TTC549 (cell line): ENCODE measurements at regions not wholly inside any gene's neighbourhood (a gene's known extent, or its start where the extent isn't known, plus 50 kb on each side); places are given as distances from the start of the nearest gene placed in this dataset.

Source experiments
- FAIRE-seq: peaks from 2 replicates; lab custom pipeline; 2012; peaks lifted over from hg19 to GRCh38; lab: Jason Lieb, UNC

DNA sequence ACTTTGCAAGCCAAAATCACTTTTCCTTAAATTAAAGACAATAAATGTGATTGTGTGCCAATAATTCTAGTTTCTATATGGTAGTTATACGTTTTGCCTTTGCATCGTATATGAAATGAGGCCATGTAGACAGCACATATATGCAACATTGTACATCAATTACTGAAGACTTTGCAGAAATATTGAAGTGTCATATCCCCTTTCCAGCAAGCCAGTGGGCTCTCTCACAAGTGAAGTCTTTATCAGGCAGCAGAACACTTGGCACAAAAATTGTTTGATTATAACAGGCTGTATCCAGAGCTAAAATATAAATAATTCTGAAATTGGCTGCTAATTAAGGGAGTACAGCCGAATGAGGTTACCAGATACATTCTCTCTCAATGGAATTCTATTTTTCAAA lies 588.6 kb upstream of the SEMA3D start:
- no peak for FAIRE-seq

DNA sequence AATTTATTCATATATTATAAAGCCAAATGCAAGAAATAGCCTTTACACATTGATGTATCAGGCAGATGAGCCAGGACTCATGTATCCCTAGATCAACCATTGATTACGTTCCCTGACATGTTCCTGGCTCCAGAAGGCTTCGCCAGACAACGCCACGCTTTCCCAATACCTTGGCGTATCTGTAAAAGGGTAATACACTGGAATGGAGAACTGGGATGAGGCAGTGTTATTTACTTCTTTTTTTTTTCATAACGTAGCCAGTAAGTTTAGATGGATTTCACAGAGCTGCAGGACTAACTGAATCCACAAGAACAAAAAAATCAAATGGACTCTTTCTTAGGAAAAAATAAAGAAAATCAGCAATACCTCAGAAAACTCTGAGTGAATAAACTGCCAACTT lies 588.1 kb upstream of the SEMA3D start:
- FAIRE-seq: no peak

DNA sequence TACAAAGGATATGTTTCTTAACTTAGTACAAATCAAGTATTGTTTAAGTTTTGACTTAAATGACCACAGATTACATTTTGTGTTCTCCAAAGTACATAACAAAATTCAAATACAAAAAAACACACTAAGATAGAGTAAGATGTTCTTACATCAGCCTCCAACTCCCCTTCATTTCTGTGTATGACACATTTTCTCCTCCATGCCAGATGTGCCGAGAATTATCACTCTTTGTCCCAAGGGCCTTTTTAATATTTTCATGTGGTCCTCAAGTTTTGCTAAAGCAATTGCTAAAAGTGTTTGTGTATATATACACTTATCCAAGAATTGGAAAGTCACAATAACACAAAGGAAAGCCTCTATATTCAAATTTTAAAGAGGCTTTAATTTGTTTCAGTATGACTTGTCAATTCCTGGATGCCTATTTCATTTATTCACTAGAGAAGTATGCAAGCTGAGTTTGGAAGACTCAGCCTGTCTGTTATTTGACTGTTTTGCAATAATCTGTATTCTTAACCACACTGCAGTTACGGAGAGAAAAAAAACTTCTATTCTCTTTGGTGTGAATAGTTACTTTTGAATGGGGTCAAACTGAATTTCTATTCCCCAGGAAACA lies 586.4 kb upstream of the SEMA3D start:
- FAIRE-seq: no peak

DNA sequence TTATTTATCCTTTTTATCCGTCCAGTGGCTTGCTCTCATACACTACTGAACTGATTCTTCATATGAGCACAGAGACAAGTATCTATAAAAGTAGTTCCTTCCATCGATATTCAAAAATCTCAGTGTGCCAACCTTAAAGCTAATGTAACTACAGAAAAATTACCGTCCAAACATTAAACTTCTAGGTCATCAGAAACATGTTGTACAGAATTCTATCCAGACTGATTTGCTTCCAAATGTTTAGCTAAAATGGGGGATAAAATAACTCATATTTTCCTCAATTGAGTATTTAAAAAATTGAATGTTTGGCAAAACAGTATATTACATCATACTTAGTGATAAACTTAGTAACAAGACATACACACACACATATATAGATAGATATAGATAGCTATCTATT lies 584.7 kb upstream of the SEMA3D start:
- FAIRE-seq: no peak

DNA sequence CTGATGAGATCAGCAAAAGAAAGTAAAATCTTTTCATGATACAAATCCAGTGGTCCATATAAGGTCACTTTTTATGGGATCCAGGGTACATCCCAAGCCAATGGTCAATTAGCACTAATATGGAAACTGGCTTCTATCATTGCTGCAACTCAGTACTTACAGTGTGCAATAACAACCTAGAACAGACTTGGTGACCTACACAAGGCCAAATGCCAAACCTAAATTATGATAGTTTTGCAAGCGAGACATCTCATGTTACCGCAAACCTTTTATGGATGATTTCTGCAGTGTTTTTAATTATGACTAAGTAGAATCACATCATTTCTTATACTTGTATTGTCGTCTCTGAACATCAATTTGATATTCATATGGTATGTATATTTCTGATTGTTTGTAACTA lies 583.5 kb upstream of the SEMA3D start:
- FAIRE-seq: no peak

DNA sequence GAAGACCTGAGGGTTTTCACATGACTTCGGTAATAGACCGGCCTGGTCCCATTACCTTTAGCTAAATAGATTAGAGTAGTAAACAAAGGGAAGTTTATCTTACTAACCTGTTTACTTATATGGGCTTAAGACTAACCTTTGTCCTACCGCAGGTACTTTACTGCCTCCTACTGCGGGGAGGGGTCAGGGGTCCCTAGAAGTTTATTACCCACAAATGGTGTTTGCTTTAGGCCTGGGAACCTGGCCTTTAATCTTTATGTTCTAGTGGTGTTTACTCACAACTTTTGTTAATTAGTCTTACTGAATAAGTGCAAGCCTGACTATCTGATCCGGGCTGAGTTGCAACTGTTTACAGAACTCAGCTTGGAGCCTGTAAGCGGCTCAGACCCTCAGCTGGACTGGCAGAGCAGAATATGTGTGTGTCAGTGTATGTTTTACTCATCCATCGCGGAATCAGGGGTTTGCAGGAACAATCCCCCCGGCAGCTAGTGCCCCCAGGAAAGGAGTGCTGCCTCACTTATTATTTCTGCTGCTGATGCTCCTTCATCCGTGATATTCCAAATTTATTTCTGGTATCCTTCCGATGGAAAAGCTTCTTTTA lies 578.9 kb upstream of the SEMA3D start:
- FAIRE-seq: no peak

DNA sequence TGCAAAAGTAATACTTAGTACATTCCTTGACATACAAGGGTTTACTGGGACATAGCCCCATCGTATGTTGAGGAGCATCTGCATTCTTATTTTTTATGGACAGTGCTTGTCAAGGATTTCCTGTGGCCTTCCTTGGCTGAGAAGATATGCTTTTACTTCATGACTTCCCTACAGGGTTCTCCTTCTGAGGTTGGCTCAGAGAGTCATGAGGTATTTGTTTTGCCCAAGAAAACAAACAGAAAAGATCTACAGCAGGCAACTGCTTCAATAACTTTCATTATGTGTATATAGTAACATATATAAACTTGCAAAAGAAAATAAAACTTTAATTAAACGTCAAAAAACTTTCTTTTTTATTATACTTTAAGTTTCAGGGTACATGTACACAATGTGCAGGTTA lies 577.2 kb upstream of the SEMA3D start:
- no peak for FAIRE-seq

DNA sequence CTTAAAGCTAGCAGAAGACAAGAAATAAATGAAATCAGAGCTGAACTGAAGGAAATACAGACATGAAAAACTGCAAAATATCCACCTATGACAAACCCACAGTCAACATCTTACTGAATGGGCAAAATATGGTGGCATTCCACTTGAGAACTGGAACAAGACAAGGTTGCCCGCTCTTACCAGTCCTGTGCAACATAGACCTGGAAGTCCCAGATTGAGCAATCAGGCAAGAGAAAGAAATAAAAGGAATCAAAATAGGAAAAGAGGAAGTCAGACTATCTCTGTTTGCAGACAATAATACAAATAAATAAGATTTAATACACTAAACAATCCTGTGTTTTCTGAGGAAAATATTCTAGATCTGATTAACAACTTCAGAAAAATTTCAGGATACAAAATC lies 570.5 kb upstream of the SEMA3D start:
- no peak for FAIRE-seq

DNA sequence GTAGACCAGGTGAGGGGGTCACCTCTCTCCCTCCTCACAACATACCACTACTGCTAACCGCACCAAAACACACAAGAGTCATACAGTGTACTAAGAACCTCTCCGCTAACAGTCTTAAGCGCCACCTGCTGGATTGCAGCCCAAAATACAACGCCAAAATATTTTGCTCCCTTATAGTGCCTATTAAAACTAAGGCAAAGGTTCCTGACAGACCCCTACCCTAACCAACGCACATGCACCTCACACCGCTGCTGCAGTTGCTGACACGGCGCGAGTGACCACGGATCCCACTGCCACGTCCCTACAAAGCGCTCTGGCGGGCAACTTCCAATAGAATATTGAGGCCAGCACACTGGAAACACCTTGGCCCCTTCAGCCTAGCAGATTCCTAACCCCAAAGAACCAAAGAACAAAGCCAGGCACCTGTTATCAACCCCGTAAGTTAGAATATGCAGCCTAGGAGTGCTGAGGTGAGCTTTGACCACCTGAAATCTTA lies 563.6 kb upstream of the SEMA3D start:
- FAIRE-seq: no peak

DNA sequence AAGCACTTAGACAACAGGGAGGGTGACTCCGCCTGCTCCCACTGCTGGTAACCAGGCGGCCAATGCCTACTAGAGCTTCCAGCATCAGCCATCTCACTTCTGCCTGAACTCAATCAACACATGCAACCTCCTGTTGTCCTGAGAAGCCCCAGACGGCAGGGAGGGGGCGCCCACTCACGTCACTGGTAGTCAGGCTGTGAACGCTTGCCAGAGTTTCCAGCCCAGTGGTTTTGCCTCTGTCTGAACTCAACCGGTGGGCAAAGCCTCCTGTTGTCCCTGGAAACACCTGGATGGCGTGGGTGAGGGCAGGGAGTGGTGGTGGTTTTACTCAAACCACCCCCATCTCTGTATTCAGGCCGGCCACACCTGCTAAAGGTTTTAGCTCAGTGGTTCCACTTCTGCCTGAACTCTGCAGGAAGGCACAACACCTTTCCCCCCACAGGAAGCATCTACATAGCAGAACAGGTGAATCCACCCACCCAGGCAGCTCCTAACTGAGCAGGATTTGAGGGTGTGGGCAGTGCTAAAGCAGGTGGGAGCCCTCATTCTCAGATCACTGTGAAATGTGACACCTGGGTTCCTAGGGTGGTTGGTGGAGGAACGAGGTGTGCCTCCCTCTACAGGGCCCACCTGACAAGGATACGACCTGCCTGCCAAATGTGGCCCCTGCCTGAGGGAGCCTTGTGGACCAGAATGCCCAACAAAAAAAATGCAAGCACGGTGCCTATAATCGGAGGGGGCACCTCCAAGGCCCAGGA lies 563.0 kb upstream of the SEMA3D start:
- FAIRE-seq: no peak

DNA sequence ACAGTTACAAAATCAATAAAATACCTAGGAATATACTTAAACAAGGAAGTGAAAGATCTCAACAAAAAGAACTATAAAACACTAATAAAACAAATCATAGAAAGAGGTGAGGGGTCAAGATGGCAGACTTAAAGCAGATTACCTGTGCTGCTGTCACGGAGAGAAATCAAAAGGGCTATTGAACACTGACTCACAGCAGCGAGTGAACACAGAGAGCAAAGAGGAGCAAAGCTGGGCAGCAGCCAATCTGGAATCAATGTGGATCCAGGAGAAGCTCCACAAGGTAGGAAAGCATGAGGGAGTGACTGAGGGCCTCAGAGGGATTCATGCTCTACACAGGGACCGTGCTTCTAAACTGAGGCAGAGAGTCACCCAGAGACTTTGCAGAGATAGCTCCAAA lies 562.0 kb upstream of the SEMA3D start:
- FAIRE-seq: no peak

DNA sequence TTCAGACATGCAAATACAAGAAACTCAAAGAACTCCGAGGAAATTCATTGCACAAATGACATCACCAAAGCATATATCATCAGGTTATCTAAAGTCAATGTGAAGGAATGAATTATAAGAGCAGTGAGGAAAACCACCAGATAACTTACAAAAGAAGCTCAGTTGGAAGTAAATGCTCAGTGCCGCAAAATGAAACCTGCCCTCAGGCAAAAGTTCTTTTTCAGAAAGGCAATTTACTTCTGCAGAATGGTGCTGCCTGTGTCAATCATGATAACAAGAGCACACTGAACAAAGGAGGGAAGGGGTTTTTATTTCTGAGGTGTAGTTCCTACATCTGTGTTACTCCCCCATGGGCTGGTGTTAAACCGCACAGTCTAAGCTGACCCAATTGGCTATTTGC lies 550.6 kb upstream of the SEMA3D start:
- FAIRE-seq: no peak

DNA sequence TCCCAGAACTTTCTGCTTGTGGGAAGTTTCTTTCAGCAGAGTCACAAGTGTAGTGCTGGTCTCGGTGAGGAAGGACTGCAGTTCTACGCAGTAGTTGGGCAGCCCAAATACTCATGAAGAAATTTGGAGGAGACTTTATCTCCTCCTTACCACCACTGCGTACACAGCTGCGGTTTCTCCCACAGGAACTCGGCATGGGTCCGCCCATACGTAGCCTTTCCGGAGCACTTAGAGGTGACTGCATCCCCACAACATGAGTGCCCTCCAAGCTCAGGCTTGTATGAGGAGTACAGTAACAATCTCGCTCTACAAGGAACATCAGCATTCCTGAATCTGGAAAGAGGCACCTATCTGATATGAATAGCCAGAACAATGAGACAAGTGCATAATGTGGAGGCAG lies 549.2 kb upstream of the SEMA3D start:
- no peak for FAIRE-seq

DNA sequence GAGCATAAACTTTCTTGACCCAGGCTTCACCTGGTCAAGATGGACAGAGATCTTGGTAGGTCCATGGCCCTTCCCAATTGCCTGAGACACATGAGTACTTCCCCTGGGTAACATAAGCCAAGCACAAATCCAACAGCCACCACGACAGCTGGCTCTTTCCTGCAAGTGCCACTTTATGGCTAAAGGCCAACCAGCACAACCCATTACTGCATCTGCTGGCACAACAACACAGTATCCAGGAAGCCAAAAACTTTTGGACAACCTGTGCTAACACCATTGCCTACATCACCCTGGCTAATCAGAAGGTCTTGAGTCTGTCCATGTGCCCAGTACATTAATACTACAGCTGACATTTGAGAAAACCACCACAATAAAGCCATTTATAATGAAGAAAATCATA lies 548.0 kb upstream of the SEMA3D start:
- FAIRE-seq: no peak

DNA sequence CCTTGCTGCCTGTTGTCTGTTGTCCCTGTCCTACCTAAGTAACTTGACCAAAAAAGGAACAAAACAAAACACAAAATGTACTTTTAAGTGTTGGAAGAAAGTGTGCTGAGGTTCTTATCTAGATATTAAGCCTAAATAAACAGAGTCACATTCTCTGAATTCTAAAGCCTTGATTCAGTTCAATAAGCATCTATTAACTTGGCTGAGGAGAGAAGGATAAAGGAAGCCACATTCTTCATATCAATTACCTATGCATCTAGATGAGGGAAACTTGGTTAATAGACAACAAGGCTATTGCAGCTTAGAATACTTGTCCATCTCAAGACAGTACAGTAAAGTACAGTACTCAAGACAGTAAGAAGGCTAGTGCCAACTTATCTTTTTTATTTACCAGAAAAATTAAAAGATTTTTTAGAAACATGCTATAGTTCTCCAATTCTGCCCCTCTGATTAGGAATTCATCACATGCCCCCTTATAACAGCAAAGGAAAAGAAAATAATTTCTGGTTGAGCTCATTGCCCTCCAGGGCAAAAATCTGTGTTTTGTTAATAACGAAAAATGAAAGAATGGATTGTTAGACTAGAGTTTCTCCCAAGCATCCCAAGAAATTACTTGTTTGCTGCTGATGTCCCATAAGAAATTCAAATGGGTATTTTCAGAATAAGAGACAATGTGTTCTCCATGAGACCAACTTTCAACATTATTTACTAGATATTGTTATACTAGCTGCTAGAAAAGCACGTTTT lies 546.5 kb upstream of the SEMA3D start:
- no peak for FAIRE-seq

DNA sequence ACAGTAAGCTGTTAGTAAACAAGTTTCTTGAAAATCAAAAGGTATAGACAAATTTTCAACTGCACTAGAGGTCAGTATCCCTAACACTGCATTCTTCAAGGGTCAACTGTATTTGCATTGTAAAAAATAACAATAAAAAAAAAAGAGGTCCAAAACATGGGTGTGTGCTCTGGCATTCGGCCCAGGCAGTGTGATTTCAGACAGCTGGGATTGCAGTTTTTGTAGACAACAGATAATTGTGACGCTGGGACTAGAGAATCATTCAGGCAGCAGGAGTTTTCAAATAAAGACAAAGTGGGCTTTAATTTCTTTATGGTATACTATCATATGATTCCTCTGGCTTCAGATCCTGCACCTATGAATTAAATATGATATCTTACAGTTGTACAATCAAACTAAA lies 543.2 kb upstream of the SEMA3D start:
- FAIRE-seq: no peak

DNA sequence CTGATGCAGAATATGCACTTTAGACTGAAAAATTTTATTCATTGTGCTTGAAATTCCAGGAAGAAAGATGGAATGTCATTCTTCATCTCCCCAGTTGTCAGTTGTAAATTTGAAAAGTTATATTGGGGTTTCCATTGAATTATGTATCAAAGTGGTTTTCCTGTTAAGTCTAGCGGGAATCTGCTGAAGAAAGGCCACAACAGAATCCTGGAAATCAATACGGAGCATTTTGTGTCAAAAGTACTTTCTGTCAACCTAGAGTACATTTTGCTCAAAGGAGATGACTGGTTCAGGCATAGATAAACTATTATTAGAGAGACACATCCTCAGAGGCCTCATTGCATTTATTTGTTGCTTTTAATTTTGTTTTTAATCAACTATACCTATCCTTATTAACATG lies 538.2 kb upstream of the SEMA3D start:
- FAIRE-seq: no peak

DNA sequence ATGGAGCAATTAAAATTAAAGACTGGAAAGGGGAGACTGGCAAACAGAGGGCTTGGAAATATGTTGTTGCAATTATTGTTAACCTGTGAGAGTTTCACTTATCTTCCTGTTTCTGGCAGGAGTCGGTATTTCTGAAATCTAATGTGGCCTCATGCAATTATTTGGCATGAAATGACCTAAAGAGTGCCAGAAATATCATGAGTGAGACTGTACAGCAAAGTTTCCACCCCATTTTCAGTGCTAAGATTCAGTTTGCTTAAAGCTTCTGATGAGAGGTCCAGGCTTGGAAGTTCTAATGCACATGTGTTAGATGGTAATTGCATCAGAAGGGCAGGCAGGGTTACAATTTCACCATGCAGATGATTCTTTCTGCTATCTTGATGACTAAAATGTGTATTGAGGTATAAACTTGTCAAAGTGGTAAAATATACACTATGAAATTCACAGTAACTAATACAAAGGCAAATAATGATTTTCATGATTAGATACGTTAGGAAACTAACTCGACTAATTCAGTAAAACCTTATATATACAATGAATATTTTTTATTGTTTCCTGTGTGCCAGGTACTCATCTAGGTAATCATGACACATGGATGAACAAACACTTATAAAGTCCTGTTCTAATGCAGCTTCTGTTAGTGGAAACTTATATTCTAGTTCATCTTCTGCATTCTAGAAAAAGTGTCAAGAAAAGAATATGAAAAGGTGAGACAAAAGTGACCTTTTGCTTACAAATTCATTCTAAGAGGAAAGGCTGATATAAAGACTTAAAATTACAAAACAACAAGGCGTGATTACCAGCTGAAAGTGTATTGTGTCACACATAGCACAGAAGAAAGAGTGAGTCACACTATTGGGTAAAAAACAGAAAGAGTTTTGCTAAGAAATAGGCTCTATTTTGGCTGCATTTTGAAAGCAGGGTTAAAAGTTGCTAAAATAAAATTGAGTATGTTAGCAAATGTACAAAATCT lies 533.4 kb upstream of the SEMA3D start:
- FAIRE-seq: no peak

DNA sequence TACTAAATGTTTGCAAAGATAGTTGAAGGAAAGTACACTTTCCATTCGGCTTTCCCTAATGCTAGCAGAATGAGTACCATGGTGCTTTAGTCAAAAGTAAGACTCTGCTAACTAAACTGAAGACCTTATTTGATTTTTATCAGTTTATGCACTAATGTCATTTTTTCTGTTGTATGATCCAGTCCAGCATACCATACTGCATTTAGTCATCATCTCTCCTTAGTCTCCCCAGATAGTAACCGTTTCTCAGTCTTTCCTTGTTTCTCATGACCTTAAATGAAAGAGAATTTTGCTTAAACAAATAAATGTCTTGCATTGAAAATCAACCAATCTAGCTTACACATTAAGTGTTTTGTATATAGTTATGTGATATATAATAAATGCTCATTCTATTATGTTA lies 529.5 kb upstream of the SEMA3D start:
- FAIRE-seq: no peak

DNA sequence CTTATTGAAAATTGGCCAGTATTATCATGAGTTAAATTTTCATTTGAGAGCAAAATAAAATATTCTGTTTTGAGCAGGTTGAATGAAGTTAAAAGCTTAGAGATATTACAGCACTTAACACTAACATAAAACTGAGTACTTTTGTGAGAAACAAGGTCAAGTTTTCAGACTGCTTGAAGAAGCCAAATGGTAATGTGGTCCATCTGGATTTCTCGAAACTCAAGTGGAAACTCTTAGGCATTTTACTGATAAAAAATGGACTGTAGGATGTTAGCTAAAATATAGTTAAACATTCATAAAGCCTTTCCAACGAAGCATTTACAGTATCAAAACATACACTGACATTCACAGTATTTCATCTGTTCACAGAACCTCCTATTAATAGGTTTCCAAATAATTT lies 528.1 kb upstream of the SEMA3D start:
- FAIRE-seq: no peak

DNA sequence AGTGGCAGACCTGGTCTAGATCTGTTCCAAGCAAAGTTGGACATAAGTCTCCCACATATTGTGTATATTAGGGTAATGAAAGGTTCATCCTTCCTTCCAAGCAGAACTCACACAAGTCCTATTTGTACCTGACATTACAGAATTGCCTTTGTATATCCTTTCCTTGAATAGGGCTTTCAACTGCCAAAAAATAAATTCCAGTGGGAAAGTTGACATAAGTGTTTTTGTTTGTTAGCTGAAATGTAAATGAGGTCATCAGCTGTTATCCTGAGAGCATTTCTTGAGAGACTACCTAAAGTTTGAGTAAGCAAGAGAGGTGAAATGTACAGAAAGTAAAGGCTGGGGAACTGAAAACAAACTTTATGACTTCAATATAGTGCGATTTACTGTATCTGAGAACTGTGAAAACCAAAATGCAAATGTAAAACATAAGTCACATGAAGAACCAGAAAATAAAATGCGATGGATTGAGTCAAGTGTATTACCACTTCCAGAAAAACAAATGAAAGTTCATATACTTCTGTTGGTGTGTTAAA lies 527.3 kb upstream of the SEMA3D start:
- no peak for FAIRE-seq

DNA sequence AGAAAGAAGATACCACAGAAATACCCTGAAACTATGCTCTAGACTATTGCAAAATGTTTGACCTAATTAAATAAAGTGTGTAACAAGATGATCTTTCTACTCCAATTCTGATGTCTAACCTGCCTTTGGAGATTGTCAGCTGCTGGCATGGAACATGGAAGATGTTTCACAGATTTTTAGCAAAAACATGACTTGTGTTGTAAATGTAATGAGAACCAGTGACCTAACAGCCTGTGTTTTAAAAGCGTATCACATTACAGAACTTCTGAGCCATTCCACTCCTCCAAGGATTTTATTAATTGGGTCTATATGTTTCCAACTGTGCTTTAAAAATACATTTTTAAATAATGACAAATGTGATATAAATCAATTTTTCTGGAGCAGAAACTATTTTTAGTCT lies 526.3 kb upstream of the SEMA3D start:
- no peak for FAIRE-seq
